ENCODE measurements at regions not wholly inside any gene's neighbourhood (a gene's known extent, or its start where the extent isn't known, plus 50 kb on each side); places are given as distances from the start of the nearest gene placed in this dataset.

GRCh38 chr20:60395991-60396390, 437.8 kb downstream of the CDH26 start:
- TF ChIP-seq CTCF (conservative IDR thresholded peaks at IDR 0.05; ENCODE audit: low read length) (no peak), EZH2phosphoT487 (IDR thresholded peaks at IDR 0.05; ENCODE audit: borderline replicate concordance, low read depth, low read length) (no peak)

Data from OCI-LY7 (cell line).